NCI-H146 treated with DMSO at 0.1 percent for 48 hours (cell line): ENCODE measurements at regions not wholly inside any gene's neighbourhood (a gene's known extent, or its start where the extent isn't known, plus 50 kb on each side); places are given as distances from the start of the nearest gene placed in this dataset.

Source experiments
- DNase-seq: peaks from one replicate; lab custom pipeline; 2025; ENCODE audit not compliant: unreplicated experiment; lab: John Stamatoyannopoulos, UW

- DNase-seq = no peak
These were observed 210.8 kb downstream of the SEMA6A start for GRCh38 chr5:116363780-116364179.

DNA sequence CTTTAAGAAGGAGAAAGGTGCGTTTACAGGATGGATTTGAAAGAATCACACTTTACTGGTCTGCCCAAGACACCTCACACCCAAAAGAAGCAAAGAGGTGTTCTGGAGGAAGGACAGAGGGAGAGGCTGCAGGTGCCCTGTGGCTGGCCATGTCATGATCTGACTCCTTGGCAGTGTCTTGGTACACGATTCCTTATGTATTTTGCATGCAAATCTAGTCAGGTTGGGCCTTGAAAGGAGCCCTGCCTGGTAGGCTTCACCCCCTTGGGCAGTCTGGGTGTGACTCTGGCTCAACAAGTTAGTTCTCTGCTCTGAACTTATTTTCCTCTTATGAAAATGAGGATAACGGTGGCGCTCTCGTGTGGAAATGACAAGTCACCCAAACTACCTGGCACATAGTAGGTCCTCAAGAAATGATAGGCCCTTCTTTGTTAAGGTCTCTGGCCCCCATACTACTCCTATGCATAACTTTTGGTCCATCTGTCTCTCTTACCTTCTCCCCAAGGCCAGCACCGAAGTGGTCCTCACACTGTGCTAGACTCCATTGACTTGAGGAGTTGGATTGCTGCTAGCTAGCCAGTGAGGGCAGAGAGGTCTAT is 212.5 kb downstream of the SEMA6A start:
- DNase-seq = no peak

GRCh38 chr5:116361171-116361967 is 213.3 kb downstream of the SEMA6A start:
- DNase-seq = no peak

DNA sequence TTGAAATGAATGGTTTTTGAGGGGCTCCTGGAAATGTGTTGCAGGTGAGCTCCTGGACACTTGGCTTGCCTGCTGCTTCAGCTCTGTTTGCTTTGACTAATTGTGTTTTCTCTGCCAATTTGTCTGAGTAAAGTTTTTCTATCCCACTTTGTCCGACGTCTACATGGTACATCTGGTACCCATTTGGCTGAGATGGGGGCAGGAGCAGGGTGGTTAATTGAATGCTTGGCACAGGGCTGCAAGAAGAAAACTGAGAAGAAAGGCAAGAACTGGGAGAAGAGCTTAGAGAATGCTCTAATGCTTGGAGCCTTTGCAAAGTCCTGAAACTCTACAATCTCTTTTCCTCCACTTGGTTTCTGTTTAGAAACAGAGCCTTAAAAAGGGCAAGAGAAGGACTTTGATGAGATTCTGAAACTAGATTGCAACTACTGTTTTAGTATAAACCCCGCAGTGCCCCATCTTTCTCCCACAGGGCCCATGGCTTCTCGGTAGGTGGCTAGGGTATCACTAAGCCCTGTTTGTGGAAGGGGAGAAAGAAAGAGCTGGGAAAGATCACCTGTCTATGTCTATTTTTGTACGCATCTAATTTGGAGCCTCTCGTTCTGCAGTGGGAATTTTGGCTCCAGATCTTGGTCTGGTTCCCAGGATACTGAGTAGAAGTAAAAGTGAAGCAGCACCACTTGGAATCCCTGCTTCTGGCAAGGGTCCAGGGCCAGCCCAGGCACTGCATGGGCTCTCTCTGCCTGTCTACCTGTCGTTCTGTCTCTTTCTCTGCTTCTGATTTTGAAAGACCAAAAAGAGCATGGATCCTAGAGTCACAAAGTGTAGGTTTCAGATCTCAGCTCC is 214.4 kb downstream of the SEMA6A start:
- no peak for DNase-seq

- DNase-seq = no peak
These were observed 215.0 kb downstream of the SEMA6A start for GRCh38 chr5:116359592-116359991.

DNA sequence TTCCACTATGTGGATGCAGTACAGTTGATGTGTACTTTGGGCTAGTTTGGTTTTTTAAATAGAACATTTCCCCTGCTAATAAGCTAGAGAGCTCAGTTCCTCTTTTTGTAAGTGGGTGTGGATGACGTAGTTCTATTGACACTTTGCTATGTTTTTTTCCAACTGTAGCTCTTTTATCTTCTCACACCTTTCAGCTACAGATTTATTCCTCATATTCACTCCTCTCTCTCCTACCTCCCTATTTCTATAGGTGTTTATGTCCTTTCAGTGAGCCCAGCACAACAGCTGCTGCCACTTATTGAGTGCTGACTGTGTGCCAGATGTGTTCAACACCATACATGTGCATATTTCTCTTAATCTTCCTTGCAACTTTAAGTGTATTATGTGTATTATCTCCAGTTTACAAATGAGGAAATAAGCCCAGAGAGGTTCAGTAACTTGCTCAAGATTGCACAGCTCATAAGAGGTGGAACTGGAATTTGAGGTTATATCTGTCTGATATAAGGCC is 215.7 kb downstream of the SEMA6A start:
- no peak for DNase-seq

GRCh38 chr5:116358015-116358523 is 216.6 kb downstream of the SEMA6A start:
- DNase-seq = no peak

DNA sequence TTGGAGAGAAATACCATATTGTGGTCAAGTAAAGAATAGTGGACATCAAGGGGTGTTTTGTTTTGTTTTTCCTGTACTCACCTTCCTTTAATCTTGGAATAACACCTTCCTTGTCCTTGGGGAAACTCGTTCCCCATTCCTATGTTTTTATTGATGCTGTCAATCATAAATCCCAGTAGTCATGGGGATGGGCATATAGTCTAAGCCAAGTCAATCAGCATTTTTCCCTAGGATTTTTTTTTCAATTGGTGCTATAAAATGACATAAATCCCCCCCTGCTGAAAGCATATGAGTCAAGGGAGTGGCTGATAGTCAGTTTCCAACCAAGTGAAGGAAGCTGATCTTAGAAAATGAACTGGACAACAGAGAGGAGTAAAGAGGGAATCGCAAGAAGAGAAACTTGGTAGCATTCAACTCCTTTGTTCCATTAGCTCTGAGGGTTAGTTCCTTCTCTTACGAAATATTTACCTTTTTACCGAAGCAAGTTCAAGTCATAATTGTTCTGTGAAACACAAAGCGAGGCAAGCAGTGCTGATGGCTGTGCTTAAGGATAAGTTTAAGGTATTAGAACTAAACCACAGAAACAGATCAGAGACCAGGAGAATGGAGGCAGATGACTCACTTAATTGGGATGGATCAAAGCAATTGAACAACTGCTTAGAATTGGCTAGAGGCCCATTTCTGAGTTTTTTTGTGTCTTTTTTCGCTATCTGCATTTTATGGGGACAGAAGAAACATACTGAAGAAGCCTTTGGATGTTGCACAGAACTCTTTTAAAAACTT is 218.6 kb downstream of the SEMA6A start:
- no peak for DNase-seq

DNA sequence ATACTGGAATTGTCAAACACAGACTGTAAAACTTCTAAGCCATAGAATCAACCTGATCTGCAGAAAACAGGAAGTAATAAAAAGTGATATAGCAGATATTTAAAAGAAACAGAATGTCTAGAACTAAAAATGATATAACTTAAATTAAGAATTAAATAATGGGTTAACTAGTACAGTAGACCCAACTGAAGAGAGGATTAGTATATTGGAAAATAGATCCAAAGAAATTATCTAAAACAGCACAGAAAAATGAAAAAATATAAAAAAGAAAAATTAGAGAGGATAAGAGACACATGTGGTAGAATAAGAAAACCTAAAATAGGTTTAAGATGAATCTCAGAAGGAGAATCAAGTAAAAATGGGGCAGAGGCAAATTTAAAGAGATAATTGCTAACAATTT is 219.9 kb downstream of the SEMA6A start:
- DNase-seq = no peak

DNA sequence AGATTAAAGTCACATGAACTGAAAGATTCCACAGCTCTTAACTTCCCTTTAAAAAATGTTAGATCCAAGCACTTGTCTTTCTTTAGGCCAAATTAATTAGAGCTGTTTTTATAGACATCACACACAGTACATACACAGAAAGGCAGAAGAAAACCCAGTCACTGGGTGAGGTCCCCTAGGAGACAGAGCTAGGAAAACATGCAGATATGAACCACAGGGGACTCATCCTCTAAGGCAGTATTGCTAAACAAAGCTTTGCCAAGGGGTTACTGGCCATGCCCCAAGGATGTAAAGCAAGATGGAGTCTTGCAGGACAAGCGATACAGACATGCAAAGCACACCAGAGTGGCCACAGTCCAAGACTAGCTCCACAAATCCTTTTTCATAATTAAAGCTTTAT is 227.0 kb downstream of the SEMA6A start:
- no peak for DNase-seq

DNA sequence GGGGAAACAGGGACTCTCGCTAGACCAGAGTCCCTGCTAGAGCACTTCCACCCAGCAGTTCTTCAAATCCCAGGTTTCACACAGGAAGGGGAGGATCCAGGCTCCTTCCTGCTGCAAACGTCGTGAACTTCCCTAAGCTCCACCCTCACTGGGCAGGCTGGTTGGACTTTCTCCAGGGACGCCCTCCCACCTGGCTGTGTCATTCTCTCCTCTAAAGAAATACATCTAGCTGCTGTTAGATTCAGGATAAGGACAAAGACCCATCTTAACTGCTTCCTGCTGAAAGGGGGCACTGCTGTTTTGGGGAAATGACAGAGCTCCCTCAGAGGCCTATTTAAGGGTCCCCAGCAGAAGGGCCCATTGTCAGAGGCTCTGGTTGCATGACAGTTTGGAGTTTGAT is 230.7 kb downstream of the SEMA6A start:
- DNase-seq = no peak
